Posterior vena cava (tissue), 2 donors: ENCODE measurements at regions not wholly inside any gene's neighbourhood (a gene's known extent, or its start where the extent isn't known, plus 50 kb on each side); places are given as distances from the start of the nearest gene placed in this dataset.
"Not testable (repeated sequence)": the region's sequence is repeated elsewhere in the genome, so short reads cannot be mapped to it uniquely, and the experiment has no call there.

Source experiments
- DNase-seq: peaks from one replicate; pipeline ENCODE4 v3.0.0-alpha.2; 2020; ENCODE audit warnings: low spot score
- intact Hi-C, 2 donors: fragments of 100-400 bp; cut with DNase I; formaldehyde crosslinking; loops; one replicate each; pipeline versions ENCODE4 v1.14.1 to v1.14.2; 2022 to 2023
- donor health status: DM: yes; HTN: yes; CAD: no.
- donor health status: DM: yes; HTN: yes; CAD: no.

- DNase-seq, result no peak
- intact Hi-C loops, result no loop called here
Measured at GRCh38 chr2:18297534-18298058, 262.9 kb downstream of the RDH14 start.

- no peak for DNase-seq
- intact Hi-C loops, result no loop called here
Measured at GRCh38 chr2:18290386-18290785, 270.1 kb downstream of the RDH14 start.

GRCh38 chr2:18286897-18287296, 273.6 kb downstream of the RDH14 start:
- DNase-seq, result no peak
- intact Hi-C loops, result no loop called here

- DNase-seq, result no peak
- intact Hi-C loops, result no loop called here
Measured at GRCh38 chr2:18284331-18284730, 276.1 kb downstream of the RDH14 start.

- intact Hi-C loops, result no loop called here
- no peak for DNase-seq
Measured at GRCh38 chr2:18282026-18282425, 278.4 kb downstream of the RDH14 start.

- no peak for DNase-seq
- intact Hi-C loops, result no loop called here
Measured at GRCh38 chr2:18276583-18277075, 283.8 kb downstream of the RDH14 start.

GRCh38 chr2:18273205-18273604, 287.2 kb downstream of the RDH14 start:
- no peak for DNase-seq
- intact Hi-C loops, result no loop called here

- DNase-seq, result peak; percentile 78
Measured at GRCh38 chr2:18272148-18272494, 288.3 kb downstream of the RDH14 start.

GRCh38 chr2:18271370-18272147, 288.9 kb downstream of the RDH14 start:
- intact Hi-C loops, result no loop called here
- DNase-seq, result peak; percentile 76

More at GRCh38 chr2:18272148-18272494, 288.3 kb downstream of the RDH14 start:
- intact Hi-C loops, result no loop called here

GRCh38 chr2:18268400-18268799, 292.1 kb downstream of the RDH14 start:
- no peak for DNase-seq
- intact Hi-C loops, result no loop called here

GRCh38 chr2:18267501-18267900, 293.0 kb downstream of the RDH14 start:
- no peak for DNase-seq
- intact Hi-C loops, result no loop called here

- intact Hi-C loops, DNase-seq: not testable (repeated sequence)
Measured at GRCh38 chr2:18266699-18267098, 293.8 kb downstream of the RDH14 start.

- DNase-seq, result no peak
- intact Hi-C loops, result no loop called here
Measured at GRCh38 chr2:18265614-18266586, 294.6 kb downstream of the RDH14 start.

- intact Hi-C loops, result no loop called here
- DNase-seq, result no peak
Measured at GRCh38 chr2:18262601-18263000, 297.9 kb downstream of the RDH14 start.

- intact Hi-C loops, result no loop called here
- no peak for DNase-seq
Measured at GRCh38 chr2:18253686-18254197, 306.7 kb downstream of the RDH14 start.

GRCh38 chr2:18251486-18251885, 309.0 kb downstream of the RDH14 start:
- intact Hi-C loops, result no loop called here
- DNase-seq, result no peak

- intact Hi-C loops, result no loop called here
- no peak for DNase-seq
Measured at GRCh38 chr2:18247282-18248110, 313.0 kb downstream of the RDH14 start.

- intact Hi-C loops, result no loop called here
- no peak for DNase-seq
Measured at GRCh38 chr2:18245375-18245774, 315.1 kb downstream of the RDH14 start.

- intact Hi-C loops, result no loop called here
- DNase-seq, result no peak
Measured at GRCh38 chr2:18244845-18245244, 315.6 kb downstream of the RDH14 start.
